ENCODE measurements at regions not wholly inside any gene's neighbourhood (a gene's known extent, or its start where the extent isn't known, plus 50 kb on each side); places are given as distances from the start of the nearest gene placed in this dataset.
"Not testable (repeated sequence)": the region's sequence is repeated elsewhere in the genome, so short reads cannot be mapped to it uniquely, and the experiment has no call there.

- DNase-seq: not testable (repeated sequence)
Measured at GRCh38 chr6:57860481-57861315, 543.3 kb downstream of the PRIM2 start.

- DNase-seq: not testable (repeated sequence)
Measured at GRCh38 chr6:57870083-57870482, 552.7 kb downstream of the PRIM2 start.

GRCh38 chr6:57873424-57873823, 556.0 kb downstream of the PRIM2 start:
- DNase-seq: not testable (repeated sequence)

- not testable (repeated sequence) for DNase-seq
Measured at GRCh38 chr6:57876659-57877058, 559.2 kb downstream of the PRIM2 start.

GRCh38 chr6:57877729-57878128, 560.3 kb downstream of the PRIM2 start:
- not testable (repeated sequence) for DNase-seq

- not testable (repeated sequence) for DNase-seq
Measured at GRCh38 chr6:57878792-57879191, 561.4 kb downstream of the PRIM2 start.

GRCh38 chr6:57898850-57899249, 581.4 kb downstream of the PRIM2 start:
- not testable (repeated sequence) for DNase-seq

- DNase-seq: not testable (repeated sequence)
Measured at GRCh38 chr6:57900687-57901399, 583.4 kb downstream of the PRIM2 start.

GRCh38 chr6:57901445-57901844, 584.0 kb downstream of the PRIM2 start:
- DNase-seq: not testable (repeated sequence)

GRCh38 chr6:57904356-57904755, 586.9 kb downstream of the PRIM2 start:
- DNase-seq: not testable (repeated sequence)

GRCh38 chr6:57915300-57915699, 597.9 kb downstream of the PRIM2 start:
- not testable (repeated sequence) for DNase-seq

GRCh38 chr6:57942966-57943365, 625.5 kb downstream of the PRIM2 start:
- not testable (repeated sequence) for DNase-seq

GRCh38 chr6:57946084-57946768, 628.8 kb downstream of the PRIM2 start:
- not testable (repeated sequence) for DNase-seq

- not testable (repeated sequence) for DNase-seq
Measured at GRCh38 chr6:57946769-57947091, 629.3 kb downstream of the PRIM2 start.

- not testable (repeated sequence) for DNase-seq
Measured at GRCh38 chr6:57948481-57948880, 631.1 kb downstream of the PRIM2 start.

- not testable (repeated sequence) for DNase-seq
Measured at GRCh38 chr6:57950430-57950829, 633.0 kb downstream of the PRIM2 start.

- DNase-seq: not testable (repeated sequence)
Measured at GRCh38 chr6:57966757-57967156, 649.3 kb downstream of the PRIM2 start.

GRCh38 chr6:57971956-57972355, 654.5 kb downstream of the PRIM2 start:
- not testable (repeated sequence) for DNase-seq

GRCh38 chr6:57974653-57975052, 657.2 kb downstream of the PRIM2 start:
- DNase-seq: no peak

- not testable (repeated sequence) for DNase-seq
Measured at GRCh38 chr6:57975127-57975526, 657.7 kb downstream of the PRIM2 start.

GRCh38 chr6:57976371-57976770, 658.9 kb downstream of the PRIM2 start:
- not testable (repeated sequence) for DNase-seq

- not testable (repeated sequence) for DNase-seq
Measured at GRCh38 chr6:57983603-57984002, 666.2 kb downstream of the PRIM2 start.

Measured in nucleus accumbens (tissue), 56 donors.